ENCODE measurements at regions not wholly inside any gene's neighbourhood (a gene's known extent, or its start where the extent isn't known, plus 50 kb on each side); places are given as distances from the start of the nearest gene placed in this dataset.

- TF ChIP-seq CTCF (conservative IDR thresholded peaks at IDR 0.05; ENCODE audit: low read depth, low read length): no peak
- no peak for TF ChIP-seq EZH2 (IDR thresholded peaks at IDR 0.05; ENCODE audit: borderline replicate concordance, low read depth, low read length, poor library complexity, severe bottlenecking)
Measured at GRCh38 chr7:131130324-131130723, 197.4 kb upstream of the MKLN1 start.

Measured in A673 (cell line).